MM.1S (cell line): ENCODE measurements at regions not wholly inside any gene's neighbourhood (a gene's known extent, or its start where the extent isn't known, plus 50 kb on each side); places are given as distances from the start of the nearest gene placed in this dataset.
"Not testable (repeated sequence)": the region's sequence is repeated elsewhere in the genome, so short reads cannot be mapped to it uniquely, and the experiment has no call there.

Source experiments
- DNase-seq: peaks from one replicate; pipeline ENCODE4 v3.0.0-alpha.2; 2015
- H2AFZ ChIP-seq: fragments of 300-600 bp; sonication (generic); 2 replicates; pipeline ENCODE4 v1.6.0; 2016; ENCODE audit warnings: antibody characterized with exemption, low read length
- H3F3A ChIP-seq: fragments of 300-600 bp; sonication (generic); 2 replicates; pipeline ENCODE4 v1.6.1; 2016; ENCODE audit warnings: mild to moderate bottlenecking, antibody characterized with exemption, low read length, moderate library complexity, mixed read lengths; ENCODE audit not compliant: insufficient read depth
- H3K27ac ChIP-seq: fragments of 300-600 bp; sonication (generic); 2 replicates; pipeline ENCODE4 v1.5.1; 2016; ENCODE audit warnings: mild to moderate bottlenecking, low read length
- H3K27me3 ChIP-seq: fragments of 300-600 bp; sonication (generic); replicated peaks from 2 replicates; pipeline ENCODE4 v1.6.0; 2016; ENCODE audit warnings: low read length; ENCODE audit not compliant: insufficient read depth
- H3K36me3 ChIP-seq: fragments of 300-600 bp; sonication (generic); replicated peaks from 2 replicates; pipeline ENCODE4 v1.6.1; 2016; ENCODE audit warnings: mild to moderate bottlenecking, low read length, mixed read lengths; ENCODE audit not compliant: insufficient read depth
- H3K4me1 ChIP-seq: fragments of 300-600 bp; sonication (generic); 2 replicates; pipeline ENCODE4 v1.6.1; 2016; ENCODE audit warnings: low read length, mixed read lengths
- H3K4me2 ChIP-seq: fragments of 300-600 bp; sonication (generic); 2 replicates; pipeline ENCODE4 v1.6.0; 2016; ENCODE audit warnings: low read depth, low read length
- H3K4me3 ChIP-seq: fragments of 300-600 bp; sonication (generic); 2 replicates; pipeline ENCODE4 v1.5.1; 2016; ENCODE audit warnings: low read length, mixed read lengths
- H3K79me2 ChIP-seq: fragments of 300-600 bp; sonication (generic); 2 replicates; pipeline ENCODE4 v1.6.1; 2016; ENCODE audit warnings: mixed run types, low read length, mixed read lengths
- H3K9ac ChIP-seq: fragments of 300-600 bp; sonication (generic); 2 replicates; pipeline ENCODE4 v1.6.1; 2016; ENCODE audit warnings: low read length, mixed read lengths
- H3K9me2 ChIP-seq: fragments of 300-600 bp; sonication (generic); replicated peaks from 2 replicates; pipeline ENCODE4 v1.6.1; 2016; ENCODE audit warnings: mild to moderate bottlenecking, low read length, mixed read lengths; ENCODE audit not compliant: insufficient read depth
- H3K9me3 ChIP-seq: fragments of 300-600 bp; sonication (generic); replicated peaks from 2 replicates; pipeline ENCODE4 v1.6.1; 2016; ENCODE audit warnings: mild to moderate bottlenecking, low read length, mixed read lengths; ENCODE audit not compliant: insufficient read depth
- H4K20me1 ChIP-seq: fragments of 300-600 bp; sonication (generic); 2 replicates; pipeline ENCODE4 v1.6.1; 2016; ENCODE audit warnings: mild to moderate bottlenecking, low read length, moderate library complexity, mixed read lengths; ENCODE audit not compliant: insufficient read depth
- EZH2 ChIP-seq: fragments of 300-600 bp; sonication (generic); optimal IDR thresholded peaks from 2 replicates; pipeline ENCODE3; 2017; ENCODE audit warnings: low read depth, mild to moderate bottlenecking, antibody characterized with exemption, low read length, mixed read lengths
- EZH2phosphoT487 ChIP-seq: fragments of 300-600 bp; sonication (generic); IDR thresholded peaks from 2 replicates; pipeline ENCODE4 v1.6.1; 2018; ENCODE audit warnings: antibody characterized with exemption, low read length
- TF ChIP-seq, protein P1 (sequence below): fragments of 300-600 bp; sonication (generic); IDR thresholded peaks from 2 replicates; pipeline ENCODE4 v1.5.1; 2016; ENCODE audit warnings: antibody characterized with exemption, low read length, mixed read lengths

DNA sequence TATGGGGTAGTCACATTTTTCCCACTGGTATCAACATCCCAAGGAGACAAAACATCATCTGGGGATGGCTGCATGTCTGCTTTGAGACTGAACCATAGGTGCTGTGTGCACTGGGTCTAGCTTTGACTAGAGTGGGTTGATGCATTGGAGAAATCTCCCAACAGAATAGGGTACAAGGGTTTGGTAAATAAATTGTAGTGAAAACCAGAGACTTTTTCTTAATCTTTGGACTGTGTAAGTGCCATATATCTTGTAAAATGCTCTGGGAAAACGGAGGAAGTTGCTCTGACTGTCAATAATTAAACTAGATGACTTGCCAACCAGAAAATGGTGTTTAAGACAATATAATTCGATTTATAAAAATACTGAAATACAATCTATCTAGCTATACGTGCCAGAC lies 1064.0 kb upstream of the SLIT2 start:
- H3K79me2 ChIP-seq, result no peaks in the 10 kb centered on the region
- H3F3A ChIP-seq, result no peaks in the 10 kb centered on the region
- H3K36me3 ChIP-seq, result no peaks in the 10 kb centered on the region
- H3K4me1 ChIP-seq, result 0 out of 2 replicates have a peak, but pooled peaks cover 3% of the 10 kb centered on the region
- TF ChIP-seq EZH2 (no peak), EZH2phosphoT487 (no peak)
- TF ChIP-seq, protein P1, sequence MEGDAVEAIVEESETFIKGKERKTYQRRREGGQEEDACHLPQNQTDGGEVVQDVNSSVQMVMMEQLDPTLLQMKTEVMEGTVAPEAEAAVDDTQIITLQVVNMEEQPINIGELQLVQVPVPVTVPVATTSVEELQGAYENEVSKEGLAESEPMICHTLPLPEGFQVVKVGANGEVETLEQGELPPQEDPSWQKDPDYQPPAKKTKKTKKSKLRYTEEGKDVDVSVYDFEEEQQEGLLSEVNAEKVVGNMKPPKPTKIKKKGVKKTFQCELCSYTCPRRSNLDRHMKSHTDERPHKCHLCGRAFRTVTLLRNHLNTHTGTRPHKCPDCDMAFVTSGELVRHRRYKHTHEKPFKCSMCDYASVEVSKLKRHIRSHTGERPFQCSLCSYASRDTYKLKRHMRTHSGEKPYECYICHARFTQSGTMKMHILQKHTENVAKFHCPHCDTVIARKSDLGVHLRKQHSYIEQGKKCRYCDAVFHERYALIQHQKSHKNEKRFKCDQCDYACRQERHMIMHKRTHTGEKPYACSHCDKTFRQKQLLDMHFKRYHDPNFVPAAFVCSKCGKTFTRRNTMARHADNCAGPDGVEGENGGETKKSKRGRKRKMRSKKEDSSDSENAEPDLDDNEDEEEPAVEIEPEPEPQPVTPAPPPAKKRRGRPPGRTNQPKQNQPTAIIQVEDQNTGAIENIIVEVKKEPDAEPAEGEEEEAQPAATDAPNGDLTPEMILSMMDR, result no peak
- H3K9me2 ChIP-seq, result no peaks in the 10 kb centered on the region
- DNase-seq, result no peak
- no peak overlapping the region for H2AFZ ChIP-seq
- H3K4me2 ChIP-seq, result no peak overlapping the region
- no peak overlapping the region for H3K4me3 ChIP-seq
- no peaks in the 10 kb centered on the region for H3K27me3 ChIP-seq
- no peak overlapping the region for H3K9ac ChIP-seq
- no peak overlapping the region for H3K27ac ChIP-seq
- H3K9me3 ChIP-seq, result no peaks in the 10 kb centered on the region
- no peaks in the 10 kb centered on the region for H4K20me1 ChIP-seq

- Histone ChIP-seq H3K27me3 (no peaks in the 10 kb centered on the region), H3K9me2 (no peaks in the 10 kb centered on the region), H4K20me1 (no peaks in the 10 kb centered on the region), H2AFZ (no peak overlapping the region), H3K4me1 (0 out of 2 replicates have a peak, but pooled peaks cover 3% of the 10 kb centered on the region), H3K9ac (no peak overlapping the region), H3K27ac (no peak overlapping the region), H3K4me2 (no peak overlapping the region), H3K79me2 (no peaks in the 10 kb centered on the region), H3F3A (no peaks in the 10 kb centered on the region), H3K4me3 (no peak overlapping the region), H3K36me3 (no peaks in the 10 kb centered on the region), H3K9me3 (no peaks in the 10 kb centered on the region)
- DNase-seq, result no peak
- TF ChIP-seq EZH2 (no peak), EZH2phosphoT487 (no peak)
- TF ChIP-seq, protein P1, result no peak
Measured at GRCh38 chr4:19187096-19187495, 1064.6 kb upstream of the SLIT2 start.

DNA sequence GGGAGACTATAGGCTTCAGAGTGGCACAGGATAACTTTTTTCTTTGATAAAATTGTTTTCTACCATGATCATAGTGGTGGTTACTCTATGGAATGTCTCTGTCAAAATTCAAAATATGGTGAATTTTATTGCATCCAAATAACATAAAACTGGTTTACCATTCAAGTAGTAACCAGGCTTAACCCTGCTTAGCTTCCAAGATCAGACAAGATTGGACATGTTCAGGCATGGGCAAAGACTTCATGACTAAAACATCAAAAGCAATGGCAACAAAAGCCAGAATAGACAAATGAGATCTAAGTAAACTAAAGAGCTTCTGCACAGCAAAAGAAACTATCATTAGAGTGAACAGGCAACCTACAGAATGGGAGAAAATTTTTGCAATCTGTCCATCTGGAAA lies 1070.1 kb upstream of the SLIT2 start:
- not testable (repeated sequence) for H3K4me1 ChIP-seq, H3K27ac ChIP-seq, H3K4me2 ChIP-seq, DNase-seq, H3F3A ChIP-seq, H3K36me3 ChIP-seq, H2AFZ ChIP-seq, H4K20me1 ChIP-seq, H3K79me2 ChIP-seq, H3K9ac ChIP-seq, H3K9me2 ChIP-seq, H3K27me3 ChIP-seq, H3K9me3 ChIP-seq, H3K4me3 ChIP-seq

DNA sequence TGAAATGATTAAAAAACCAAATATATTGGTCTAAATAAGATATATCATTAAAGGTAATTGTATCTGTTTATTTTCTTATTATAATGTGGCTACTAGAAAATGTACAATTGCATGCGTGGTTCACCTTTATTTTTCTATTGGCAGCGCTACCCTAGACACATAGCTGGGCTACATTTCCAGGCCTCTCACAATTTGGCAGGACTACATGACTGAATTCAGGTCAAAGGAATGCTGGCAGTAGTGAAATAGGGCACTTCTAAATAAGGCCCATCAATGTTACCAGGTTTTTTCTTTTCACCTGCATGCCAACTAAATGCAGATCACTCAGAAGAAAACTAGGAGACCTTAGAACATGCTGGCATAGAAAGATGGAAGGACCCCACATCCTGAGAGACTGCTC lies 1072.9 kb upstream of the SLIT2 start:
- no peaks in the 10 kb centered on the region for H3K27me3 ChIP-seq
- H3K4me3 ChIP-seq, result no peak overlapping the region
- no peaks in the 10 kb centered on the region for H3K9me2 ChIP-seq
- H3K4me2 ChIP-seq, result no peak overlapping the region
- no peak overlapping the region for H3K9ac ChIP-seq
- TF ChIP-seq EZH2phosphoT487, result no peak
- no peak for TF ChIP-seq EZH2
- TF ChIP-seq, protein P1, result no peak
- H3K4me1 ChIP-seq, result no peaks in the 10 kb centered on the region
- H2AFZ ChIP-seq, result no peak overlapping the region
- no peaks in the 10 kb centered on the region for H3F3A ChIP-seq
- H3K79me2 ChIP-seq, result no peaks in the 10 kb centered on the region
- no peak overlapping the region for H3K27ac ChIP-seq
- no peaks in the 10 kb centered on the region for H3K36me3 ChIP-seq
- H4K20me1 ChIP-seq, result no peaks in the 10 kb centered on the region
- H3K9me3 ChIP-seq, result no peaks in the 10 kb centered on the region
- DNase-seq, result no peak
